HG03342 (cell line): ENCODE measurements at regions not wholly inside any gene's neighbourhood (a gene's known extent, or its start where the extent isn't known, plus 50 kb on each side); places are given as distances from the start of the nearest gene placed in this dataset.
"Not testable (repeated sequence)": the region's sequence is repeated elsewhere in the genome, so short reads cannot be mapped to it uniquely, and the experiment has no call there.

Experiments
- ATAC-seq: cut with Tn5 transposase; IDR thresholded peaks from one replicate; pipeline ENCODE4 v1.9.1; 2021; ENCODE audit warnings: mild to moderate bottlenecking, moderate library complexity; ENCODE audit not compliant: unreplicated experiment

- no peak for ATAC-seq
Observed at GRCh38 chr13:87975035-87975434, 303.9 kb downstream of the SLITRK5 start.

- not testable (repeated sequence) for ATAC-seq
Observed at GRCh38 chr13:87976650-87977049, 305.5 kb downstream of the SLITRK5 start.

- no peak for ATAC-seq
Observed at GRCh38 chr13:87981416-87981815, 310.2 kb downstream of the SLITRK5 start.

- ATAC-seq = no peak
Observed at GRCh38 chr13:87982400-87982799, 311.2 kb downstream of the SLITRK5 start.

- no peak for ATAC-seq
Observed at GRCh38 chr13:87986639-87987250, 315.6 kb downstream of the SLITRK5 start.

- ATAC-seq = no peak
Observed at GRCh38 chr13:87998081-87998480, 326.9 kb downstream of the SLITRK5 start.

GRCh38 chr13:87999240-87999700 lies 328.1 kb downstream of the SLITRK5 start:
- no peak for ATAC-seq

- ATAC-seq = no peak
Observed at GRCh38 chr13:87999788-88000187, 328.6 kb downstream of the SLITRK5 start.

GRCh38 chr13:88000239-88000638 lies 329.1 kb downstream of the SLITRK5 start:
- ATAC-seq = no peak

GRCh38 chr13:88000787-88001186 lies 329.6 kb downstream of the SLITRK5 start:
- no peak for ATAC-seq

GRCh38 chr13:88005188-88005587 lies 334.0 kb downstream of the SLITRK5 start:
- ATAC-seq = no peak

GRCh38 chr13:88014527-88014926 lies 343.4 kb downstream of the SLITRK5 start:
- ATAC-seq = no peak

GRCh38 chr13:88022431-88023208 lies 351.4 kb downstream of the SLITRK5 start:
- ATAC-seq = no peak

GRCh38 chr13:88026241-88026640 lies 355.1 kb downstream of the SLITRK5 start:
- ATAC-seq = no peak

- ATAC-seq = no peak
Observed at GRCh38 chr13:88031980-88032559, 360.9 kb downstream of the SLITRK5 start.

- ATAC-seq = not testable (repeated sequence)
Observed at GRCh38 chr13:88036205-88036604, 365.0 kb downstream of the SLITRK5 start.

- no peak for ATAC-seq
Observed at GRCh38 chr13:88042489-88042888, 371.3 kb downstream of the SLITRK5 start.

GRCh38 chr13:88051746-88052482 lies 380.7 kb downstream of the SLITRK5 start:
- ATAC-seq = no peak

GRCh38 chr13:88063741-88064140 lies 392.6 kb downstream of the SLITRK5 start:
- ATAC-seq = no peak

- no peak for ATAC-seq
Observed at GRCh38 chr13:88066847-88067246, 395.7 kb downstream of the SLITRK5 start.

GRCh38 chr13:88068316-88068715 lies 397.1 kb downstream of the SLITRK5 start:
- ATAC-seq = no peak
